ENCODE measurements at regions not wholly inside any gene's neighbourhood (a gene's known extent, or its start where the extent isn't known, plus 50 kb on each side); places are given as distances from the start of the nearest gene placed in this dataset.

DNA sequence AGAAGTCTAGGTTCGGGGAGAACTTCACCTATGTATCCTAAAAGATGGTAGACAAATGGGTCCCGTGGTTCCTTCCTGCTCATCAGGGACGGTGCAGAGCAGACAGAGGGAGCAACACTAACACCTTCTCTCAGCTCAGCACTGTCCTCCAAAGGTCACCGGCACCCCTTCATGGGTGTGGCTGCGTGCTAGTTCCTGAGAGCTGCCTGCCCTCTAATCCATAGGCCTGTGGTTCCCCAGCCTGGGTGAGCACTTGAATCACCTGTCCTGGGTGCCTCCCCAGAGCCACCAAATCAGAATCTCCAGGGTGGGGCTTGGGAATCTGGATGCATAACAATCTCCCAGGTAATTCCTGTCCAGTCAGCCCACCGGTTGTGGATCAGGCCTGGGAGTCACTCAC is 113.9 kb upstream of the TMEM45B start:
- Histone ChIP-seq H3K27me3 (peaks cover 32% of the 10 kb centered on the region), H3K4me3 (no peak overlapping the region), H3K9me3 (no peaks in the 10 kb centered on the region), H3K4me1 (no peaks in the 10 kb centered on the region), H3K36me3 (no peaks in the 10 kb centered on the region), H3K27ac (no peak overlapping the region)
- WGBS, 2 donors (ENCODE audit: low coverage in 1 of 2): 72 to 80% methylated on average over 2 to 5 of the region's 6 CpGs
- ATAC-seq: no peak
- TF ChIP-seq, protein P1, sequence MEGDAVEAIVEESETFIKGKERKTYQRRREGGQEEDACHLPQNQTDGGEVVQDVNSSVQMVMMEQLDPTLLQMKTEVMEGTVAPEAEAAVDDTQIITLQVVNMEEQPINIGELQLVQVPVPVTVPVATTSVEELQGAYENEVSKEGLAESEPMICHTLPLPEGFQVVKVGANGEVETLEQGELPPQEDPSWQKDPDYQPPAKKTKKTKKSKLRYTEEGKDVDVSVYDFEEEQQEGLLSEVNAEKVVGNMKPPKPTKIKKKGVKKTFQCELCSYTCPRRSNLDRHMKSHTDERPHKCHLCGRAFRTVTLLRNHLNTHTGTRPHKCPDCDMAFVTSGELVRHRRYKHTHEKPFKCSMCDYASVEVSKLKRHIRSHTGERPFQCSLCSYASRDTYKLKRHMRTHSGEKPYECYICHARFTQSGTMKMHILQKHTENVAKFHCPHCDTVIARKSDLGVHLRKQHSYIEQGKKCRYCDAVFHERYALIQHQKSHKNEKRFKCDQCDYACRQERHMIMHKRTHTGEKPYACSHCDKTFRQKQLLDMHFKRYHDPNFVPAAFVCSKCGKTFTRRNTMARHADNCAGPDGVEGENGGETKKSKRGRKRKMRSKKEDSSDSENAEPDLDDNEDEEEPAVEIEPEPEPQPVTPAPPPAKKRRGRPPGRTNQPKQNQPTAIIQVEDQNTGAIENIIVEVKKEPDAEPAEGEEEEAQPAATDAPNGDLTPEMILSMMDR (IDR thresholded peaks at IDR 0.05): no peak
- TF ChIP-seq EP300 (IDR thresholded peaks at IDR 0.05) (no peak), POLR2AphosphoS5 (IDR thresholded peaks at IDR 0.05) (no peak), POLR2A (IDR thresholded peaks at IDR 0.05) (no peak)

DNA sequence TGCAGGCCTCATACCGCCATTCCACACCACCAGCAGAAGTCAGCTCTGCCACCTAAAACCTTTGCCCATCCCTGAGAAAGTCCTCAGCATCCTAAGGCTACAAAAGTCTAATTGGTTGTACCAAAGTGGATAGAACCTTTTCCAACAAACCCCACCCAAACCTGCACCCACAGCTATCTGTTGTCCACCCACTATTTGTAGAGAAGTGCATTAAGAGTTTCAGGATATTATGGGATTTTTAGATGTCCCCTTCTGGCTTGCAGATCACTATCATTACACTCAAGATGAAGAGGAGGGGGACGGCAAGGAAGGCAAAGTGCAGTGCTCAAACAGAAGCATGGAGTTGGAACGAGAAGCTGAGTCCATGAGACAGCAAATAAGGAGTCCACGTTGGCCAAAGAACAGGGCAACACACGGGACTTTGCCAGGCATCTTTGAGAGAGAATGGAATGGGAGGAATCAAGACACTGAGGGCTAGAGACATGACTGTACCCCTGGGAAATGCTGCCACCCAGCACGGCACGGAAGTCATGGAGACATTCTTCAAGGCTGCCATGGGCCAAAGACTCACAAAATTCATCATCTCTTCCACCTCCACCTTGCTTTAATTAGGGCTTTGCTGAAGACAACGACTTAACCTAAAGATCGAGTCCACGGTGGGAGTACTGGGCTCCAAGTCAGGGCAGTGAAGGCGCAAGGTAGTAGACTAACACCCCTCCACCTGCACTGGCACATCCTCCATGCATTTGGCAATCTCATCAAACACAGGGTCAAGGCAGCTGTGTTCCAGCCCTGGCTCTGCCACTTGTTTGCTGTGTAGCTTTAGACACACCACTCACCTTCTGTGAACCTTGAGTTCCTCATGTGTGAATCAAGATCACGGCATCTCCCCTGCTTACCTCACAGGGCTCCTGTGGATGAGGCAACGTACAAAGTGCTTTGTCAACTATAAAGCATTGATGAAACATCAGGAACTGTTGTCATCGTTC is 112.9 kb upstream of the TMEM45B start:
- H3K4me1 ChIP-seq: no peaks in the 10 kb centered on the region
- TF ChIP-seq POLR2AphosphoS5 (IDR thresholded peaks at IDR 0.05) (no peak), EP300 (IDR thresholded peaks at IDR 0.05) (no peak), POLR2A (IDR thresholded peaks at IDR 0.05) (no peak)
- TF ChIP-seq, protein P1 (IDR thresholded peaks at IDR 0.05): no peak
- ATAC-seq: no peak
- no peaks in the 10 kb centered on the region for H3K9me3 ChIP-seq
- H3K27me3 ChIP-seq: peaks cover 25% of the 10 kb centered on the region
- H3K36me3 ChIP-seq: no peaks in the 10 kb centered on the region
- H3K27ac ChIP-seq: no peak overlapping the region
- WGBS, 2 donors (ENCODE audit: low coverage in 1 of 2): 82 to 90% methylated on average over 8 to 13 of the region's 14 CpGs
- no peak overlapping the region for H3K4me3 ChIP-seq

DNA sequence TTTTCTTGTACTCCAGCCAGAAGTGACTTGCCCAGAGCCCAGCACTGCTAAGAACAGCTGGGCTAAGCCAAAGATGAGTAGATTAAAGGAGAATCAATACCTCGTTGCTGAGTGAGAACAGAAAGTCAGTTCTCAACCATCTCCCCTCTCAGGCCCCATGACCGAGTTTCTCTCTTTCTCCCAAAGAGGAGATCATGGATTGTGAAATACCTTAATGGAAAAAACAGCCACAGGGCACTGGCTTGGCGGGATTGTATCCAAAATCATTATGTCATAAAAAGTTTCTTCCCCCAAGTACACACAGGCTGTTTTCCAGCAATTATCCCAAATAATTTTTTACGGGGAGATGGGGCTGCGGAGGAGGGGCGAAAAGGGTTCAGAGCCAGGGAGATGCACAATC is 111.8 kb upstream of the TMEM45B start:
- peak; percentile 22 for ATAC-seq
- TF ChIP-seq, protein P1 (IDR thresholded peaks at IDR 0.05): no peak
- TF ChIP-seq EP300 (IDR thresholded peaks at IDR 0.05): no peak
- TF ChIP-seq POLR2A (IDR thresholded peaks at IDR 0.05): no peak
- Histone ChIP-seq H3K9me3 (no peaks in the 10 kb centered on the region), H3K27me3 (peaks cover 13% of the 10 kb centered on the region), H3K27ac (no peak overlapping the region), H3K4me1 (no peaks in the 10 kb centered on the region), H3K36me3 (no peaks in the 10 kb centered on the region), H3K4me3 (no peak overlapping the region)
- 50 to 61% methylated on average over 6 of the region's 6 CpGs for WGBS, 2 donors (ENCODE audit: low coverage in 1 of 2)

DNA sequence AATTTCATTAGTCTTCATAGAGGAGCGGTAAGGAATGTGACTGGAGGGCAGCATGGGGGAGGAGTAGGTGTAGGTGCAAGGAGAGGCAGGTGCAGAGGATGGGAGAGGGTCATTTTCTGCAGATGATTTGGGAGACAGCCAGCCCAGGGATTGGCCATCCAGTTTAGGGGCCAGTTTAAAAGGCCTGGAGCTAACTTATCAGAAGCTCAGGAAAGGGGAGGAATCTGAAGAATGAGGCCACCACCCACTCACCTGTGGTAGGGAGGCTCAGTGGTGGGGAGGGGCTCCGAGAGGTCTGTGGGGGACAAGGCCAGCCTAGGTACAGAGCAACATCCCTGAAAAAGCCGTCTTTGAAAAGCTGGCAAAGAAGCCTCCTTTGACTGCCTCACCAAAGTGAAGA is 110.8 kb upstream of the TMEM45B start:
- WGBS, 2 donors (ENCODE audit: low coverage in 1 of 2): 75 to 80% methylated on average over 1 to 2 of the region's 3 CpGs
- no peak overlapping the region for H3K27ac ChIP-seq

More for the DNA sequence above, 110.8 kb upstream of the TMEM45B start:
- H3K4me3 ChIP-seq: no peak overlapping the region
- no peaks in the 10 kb centered on the region for H3K36me3 ChIP-seq
- TF ChIP-seq POLR2A (IDR thresholded peaks at IDR 0.05): no peak
- TF ChIP-seq POLR2AphosphoS5 (IDR thresholded peaks at IDR 0.05): no peak
- TF ChIP-seq EP300 (IDR thresholded peaks at IDR 0.05): no peak
- TF ChIP-seq, protein P1 (IDR thresholded peaks at IDR 0.05): no peak
- ATAC-seq: no peak
- no peaks in the 10 kb centered on the region for H3K4me1 ChIP-seq
- peaks cover 11% of the 10 kb centered on the region for H3K27me3 ChIP-seq
- H3K9me3 ChIP-seq: no peaks in the 10 kb centered on the region
